ENCODE measurements at regions not wholly inside any gene's neighbourhood (a gene's known extent, or its start where the extent isn't known, plus 50 kb on each side); places are given as distances from the start of the nearest gene placed in this dataset.

DNA sequence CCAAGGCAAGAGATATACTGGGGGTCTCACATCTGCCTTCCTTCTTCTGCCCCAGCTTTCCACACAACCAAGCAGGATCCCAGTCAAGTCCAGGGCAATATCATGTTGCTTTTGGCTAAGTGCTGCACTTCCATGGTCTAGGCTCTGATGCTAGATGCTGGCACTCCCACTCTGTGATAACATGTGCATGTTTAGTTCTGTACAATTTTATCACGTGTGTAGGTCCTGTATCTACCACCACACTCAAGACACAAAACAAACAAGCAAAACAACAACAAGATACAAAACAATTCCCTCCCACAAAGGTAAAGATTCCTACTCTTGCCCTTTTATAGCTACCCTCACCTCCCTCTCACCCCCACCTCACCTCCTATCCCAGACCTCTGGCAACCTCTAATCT, 105.6 kb upstream of the HABP2 start:
- DNase-seq (ENCODE audit: extremely low read depth in 1 of 11, low read depth in 9 of 11, low spot score in 4 of 11) = no peak

DNA sequence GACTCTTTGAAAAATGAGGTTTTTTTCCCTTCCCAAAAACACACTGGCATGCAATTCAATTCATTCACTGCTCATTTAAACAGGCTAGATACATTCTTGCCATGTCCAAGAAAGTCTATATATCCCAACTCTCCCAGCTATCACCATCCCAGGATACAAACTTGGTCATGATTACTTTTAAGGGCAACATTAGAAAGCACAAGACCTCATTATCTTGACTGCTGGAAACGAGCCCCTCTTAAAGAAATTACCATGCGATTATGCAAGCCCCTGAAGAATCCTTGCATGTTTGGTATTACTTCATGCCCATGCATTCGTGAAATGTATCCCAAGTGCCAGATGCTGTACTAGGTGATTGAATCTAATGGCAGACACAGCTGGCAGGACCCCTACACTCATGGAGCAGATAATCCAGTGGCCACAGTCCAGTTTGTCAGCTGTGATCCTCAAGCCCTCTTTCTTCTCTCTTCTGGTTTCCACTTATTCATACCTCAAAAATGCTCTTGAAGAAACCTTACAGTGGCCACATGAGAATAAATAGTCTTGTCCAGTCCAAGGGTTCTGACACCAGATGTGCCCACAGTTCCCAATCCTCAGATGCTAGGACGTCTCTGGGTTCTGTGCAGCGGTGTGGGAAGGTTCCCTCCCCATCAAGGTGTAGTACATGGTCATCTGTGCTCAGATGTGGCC, 103.7 kb upstream of the HABP2 start:
- DNase-seq (ENCODE audit: extremely low read depth in 1 of 11, low read depth in 9 of 11, low spot score in 4 of 11) = no peak

DNA sequence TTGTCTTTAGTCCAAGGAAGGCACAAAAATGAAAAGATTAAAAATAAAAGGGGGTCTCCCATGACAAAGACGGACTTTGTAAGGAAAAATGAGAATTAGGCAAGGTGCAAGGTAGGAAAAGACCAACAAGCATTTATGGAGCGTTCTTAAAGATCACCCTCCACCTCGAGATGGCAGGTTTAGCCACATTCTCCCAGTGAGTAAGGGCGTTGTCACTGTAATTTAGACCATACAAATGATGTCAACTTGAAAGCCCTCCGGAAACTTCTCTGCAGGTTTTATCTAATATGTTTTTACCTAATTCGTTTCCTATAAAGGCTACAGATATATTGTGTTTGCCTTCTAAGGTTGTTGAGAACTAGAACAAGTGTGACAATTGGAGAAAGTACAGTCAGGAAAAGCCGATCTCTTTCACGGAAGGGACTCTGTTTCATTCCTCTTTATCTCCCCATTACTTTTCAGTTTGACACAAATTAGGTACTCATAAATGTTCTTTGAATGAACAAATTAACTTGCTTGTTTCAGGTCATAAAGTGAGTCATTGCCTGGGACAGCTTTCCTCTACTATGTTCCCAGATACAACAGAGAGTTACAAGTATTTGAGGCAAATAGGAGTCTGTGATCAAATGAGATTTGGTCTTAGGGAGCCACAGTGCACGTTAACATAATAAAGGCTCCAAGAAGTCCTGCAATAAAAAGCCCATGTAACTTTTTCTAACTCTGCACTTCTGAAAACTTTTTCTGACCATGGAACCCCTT, 102.6 kb upstream of the HABP2 start:
- DNase-seq (ENCODE audit: extremely low read depth in 1 of 11, low read depth in 9 of 11, low spot score in 4 of 11) = no peak

DNA sequence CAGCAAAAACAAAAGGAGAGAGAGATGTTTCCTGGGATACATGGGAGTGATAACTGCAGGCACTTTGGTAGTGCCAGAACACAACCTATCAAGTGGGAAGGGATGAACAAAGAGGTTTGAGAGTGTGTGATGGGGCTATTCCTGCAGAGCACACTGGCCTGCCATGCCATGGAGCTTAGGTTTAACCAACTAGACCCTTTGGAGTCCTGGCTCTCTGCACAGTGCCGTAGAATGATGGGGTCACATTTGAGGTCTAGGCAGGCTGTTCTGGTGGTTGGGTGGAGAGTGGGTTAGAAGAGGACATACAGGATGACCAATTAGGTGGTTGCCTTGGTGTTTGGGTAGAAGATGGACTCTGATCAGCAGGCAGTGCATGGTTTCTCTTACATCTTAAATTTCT, 101.9 kb upstream of the HABP2 start:
- DNase-seq (ENCODE audit: extremely low read depth in 1 of 11, low read depth in 9 of 11, low spot score in 4 of 11) = no peak

DNA sequence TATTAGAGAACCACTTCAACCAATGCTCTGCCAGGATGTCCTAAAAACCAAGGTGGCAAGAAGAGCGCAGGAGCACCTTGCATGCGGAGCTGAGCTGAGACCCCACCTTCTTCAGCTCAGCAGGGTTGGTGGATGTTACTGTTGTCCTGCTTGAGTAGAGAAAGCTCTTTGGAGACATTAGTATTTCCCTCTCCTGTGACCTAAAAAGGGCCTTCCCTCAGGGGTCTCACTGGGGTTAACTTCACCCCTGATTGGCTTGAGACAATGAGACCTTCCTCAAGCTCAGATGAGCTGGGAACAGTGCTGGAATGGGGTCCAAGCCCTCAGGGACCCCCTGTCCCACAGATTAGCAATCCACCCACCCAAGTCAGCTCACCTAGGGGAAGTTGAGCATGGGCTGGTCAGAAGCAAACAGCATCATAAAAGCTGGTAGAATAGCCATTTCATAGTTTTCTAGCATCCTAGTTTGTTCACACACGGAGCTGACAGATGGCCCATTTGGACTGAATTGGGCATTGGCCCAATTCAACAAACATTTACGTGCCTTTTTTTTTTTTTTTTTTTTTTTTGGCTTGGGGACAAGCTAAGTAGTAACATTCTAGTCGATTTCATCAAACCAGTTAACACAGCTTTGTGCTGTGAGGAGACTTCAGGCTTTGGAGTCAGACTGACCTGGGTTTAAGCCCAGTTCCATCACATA, 100.6 kb upstream of the HABP2 start:
- no peak for DNase-seq (ENCODE audit: extremely low read depth in 1 of 11, low read depth in 9 of 11, low spot score in 4 of 11)

DNA sequence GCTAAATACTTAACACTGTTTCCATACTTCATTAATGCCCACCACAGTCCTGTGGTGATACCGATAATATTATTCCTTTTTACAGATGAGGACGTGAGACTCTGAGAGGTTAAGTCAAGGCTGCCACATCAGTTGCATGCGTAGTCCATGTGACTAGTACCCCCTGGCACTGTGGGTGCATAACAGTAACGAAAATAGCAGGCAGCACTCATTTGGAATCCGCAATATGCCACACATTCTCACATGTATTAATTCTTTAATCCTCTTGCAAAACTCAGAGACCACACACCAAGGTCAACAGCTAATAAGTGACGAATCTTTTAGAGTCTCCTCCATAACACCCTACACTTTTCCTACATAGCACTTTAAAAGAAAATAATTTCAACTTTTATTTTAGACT, 99.5 kb upstream of the HABP2 start:
- no peak for DNase-seq (ENCODE audit: extremely low read depth in 1 of 11, low read depth in 9 of 11, low spot score in 4 of 11)

DNA sequence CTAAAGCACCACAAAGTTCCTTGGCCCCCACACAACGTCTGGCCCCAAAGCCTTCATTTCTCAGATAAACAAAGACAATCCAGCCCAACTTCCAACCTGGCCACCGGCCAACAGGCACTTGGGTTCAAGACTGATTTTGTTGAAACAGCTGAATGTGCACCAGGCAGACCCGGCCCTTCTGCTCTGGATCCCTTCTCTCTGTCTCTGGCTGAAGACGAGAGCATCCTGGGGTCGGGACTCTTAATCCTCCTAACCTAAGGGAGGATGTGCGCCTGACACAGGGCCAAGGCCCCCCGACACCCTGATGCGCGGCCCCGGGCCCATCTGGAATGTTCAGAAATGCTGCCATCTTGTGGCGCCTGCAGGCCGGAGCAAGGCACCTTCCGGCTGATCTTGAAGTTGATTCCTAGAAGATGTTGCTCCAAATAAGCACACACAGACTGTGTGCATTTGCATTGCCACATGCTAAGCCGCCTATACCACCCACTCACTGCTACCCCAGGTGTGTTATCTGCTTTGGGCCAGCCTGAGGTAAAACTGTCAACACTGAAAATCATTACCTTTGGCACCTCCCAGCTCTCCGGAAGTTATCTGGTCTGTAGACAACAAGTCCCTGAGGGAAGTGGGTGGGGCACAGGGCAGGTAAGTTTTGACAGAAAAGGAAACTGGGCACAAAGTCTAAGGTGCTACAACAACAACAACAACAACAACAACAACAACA, 98.4 kb upstream of the HABP2 start:
- peak in 6 of 11 donors; percentile 27 to 41 (median 36) for DNase-seq (ENCODE audit: extremely low read depth in 1 of 11, low read depth in 9 of 11, low spot score in 4 of 11)

DNA sequence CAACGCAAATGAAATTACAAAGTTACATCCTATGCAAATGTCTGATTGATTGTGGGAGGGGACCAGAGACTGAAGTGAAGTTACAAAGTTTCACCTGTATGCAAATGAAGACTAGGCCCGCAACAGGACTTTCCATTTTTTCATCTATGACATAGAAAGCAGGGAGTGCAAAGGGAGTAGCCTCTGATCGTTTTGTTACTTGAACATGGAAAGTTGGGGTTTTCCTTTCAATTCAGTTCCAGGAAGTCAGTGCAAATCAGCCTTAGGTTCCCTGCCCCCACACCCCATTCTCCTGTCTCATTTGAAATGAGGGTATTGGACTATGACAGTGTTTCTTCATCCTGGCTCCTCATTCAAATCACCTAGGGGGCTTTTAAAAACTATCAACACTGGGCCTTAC, 96.9 kb upstream of the HABP2 start:
- DNase-seq (ENCODE audit: extremely low read depth in 1 of 11, low read depth in 9 of 11, low spot score in 4 of 11) = no peak

DNA sequence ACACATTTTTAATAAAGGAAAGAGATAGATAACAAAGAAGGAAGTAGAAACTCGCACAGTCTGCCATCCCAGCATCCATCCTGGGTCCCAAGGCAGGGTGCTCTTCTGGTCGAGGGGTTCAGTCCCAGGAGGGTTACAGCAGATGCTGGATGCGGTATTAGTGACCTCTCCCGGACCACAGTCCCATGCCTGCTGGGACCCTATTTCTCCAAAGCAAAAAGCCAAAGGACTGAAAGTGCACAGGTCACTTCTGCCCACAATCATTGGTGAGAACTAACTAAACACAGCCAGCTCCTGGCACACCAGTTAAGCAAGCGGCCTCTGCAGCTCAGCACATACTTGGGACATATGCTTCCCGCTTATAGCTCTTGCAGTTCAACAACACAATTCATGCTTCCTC, 96.1 kb upstream of the HABP2 start:
- DNase-seq (ENCODE audit: extremely low read depth in 1 of 11, low read depth in 9 of 11, low spot score in 4 of 11) = no peak

DNA sequence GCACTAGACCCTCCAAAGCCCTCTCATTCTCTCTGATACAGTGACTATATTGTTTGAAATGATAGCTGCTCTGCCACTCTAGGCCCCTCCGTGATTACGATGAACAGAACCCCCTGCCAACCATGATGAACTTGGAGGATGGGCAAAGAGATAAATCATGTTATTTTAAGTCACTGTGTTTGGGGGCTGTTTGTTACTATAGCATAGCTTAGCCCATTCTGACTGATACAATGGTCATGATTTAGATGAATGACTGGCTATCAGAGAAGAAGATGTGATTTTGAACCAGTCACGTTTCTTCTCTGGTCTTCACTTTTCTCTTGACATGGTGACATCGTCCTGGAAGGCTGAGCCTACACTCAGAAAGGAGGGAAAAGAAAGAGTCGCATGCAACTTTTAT, 95.4 kb upstream of the HABP2 start:
- no peak for DNase-seq (ENCODE audit: extremely low read depth in 1 of 11, low read depth in 9 of 11, low spot score in 4 of 11)

DNA sequence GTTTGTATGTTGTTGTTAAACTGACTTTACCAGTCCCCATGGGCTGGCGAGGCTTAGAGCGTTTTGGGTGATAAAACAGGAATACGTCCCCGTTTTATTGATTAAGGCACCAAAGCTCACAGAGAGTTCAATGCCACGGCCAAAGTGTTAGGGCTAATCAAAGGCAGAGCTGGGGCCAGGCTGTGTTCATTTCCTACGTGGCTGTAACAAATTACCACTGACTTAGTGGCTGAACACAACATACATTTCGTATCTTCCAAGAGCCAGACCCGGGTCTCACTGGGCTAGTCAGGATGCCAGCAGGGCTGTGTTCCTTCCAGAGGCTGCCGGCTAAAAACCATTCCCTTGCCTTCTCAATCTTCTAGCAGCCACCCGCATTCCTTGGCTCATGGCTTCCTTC, 94.4 kb upstream of the HABP2 start:
- DNase-seq (ENCODE audit: extremely low read depth in 1 of 11, low read depth in 9 of 11, low spot score in 4 of 11) = no peak

DNA sequence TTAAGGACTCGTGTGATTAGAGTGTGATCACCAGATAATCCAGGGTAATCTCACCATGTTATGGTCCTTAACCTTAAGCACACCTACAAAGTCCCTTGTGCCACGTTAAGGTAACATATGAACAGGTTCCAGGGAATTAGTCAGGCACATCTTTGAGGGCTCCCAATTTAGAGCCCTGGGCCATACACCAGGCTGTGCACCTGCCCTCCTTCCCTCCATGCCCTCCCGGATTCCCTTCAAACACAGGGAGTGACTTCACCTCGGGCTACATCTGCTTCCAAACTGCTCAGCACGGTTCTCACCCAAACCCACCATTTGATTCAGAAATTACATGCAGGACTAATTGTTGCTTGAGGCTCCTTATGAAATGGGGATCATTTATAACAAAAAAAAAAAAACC, 93.9 kb upstream of the HABP2 start:
- DNase-seq (ENCODE audit: extremely low read depth in 1 of 11, low read depth in 9 of 11, low spot score in 4 of 11) = no peak

DNA sequence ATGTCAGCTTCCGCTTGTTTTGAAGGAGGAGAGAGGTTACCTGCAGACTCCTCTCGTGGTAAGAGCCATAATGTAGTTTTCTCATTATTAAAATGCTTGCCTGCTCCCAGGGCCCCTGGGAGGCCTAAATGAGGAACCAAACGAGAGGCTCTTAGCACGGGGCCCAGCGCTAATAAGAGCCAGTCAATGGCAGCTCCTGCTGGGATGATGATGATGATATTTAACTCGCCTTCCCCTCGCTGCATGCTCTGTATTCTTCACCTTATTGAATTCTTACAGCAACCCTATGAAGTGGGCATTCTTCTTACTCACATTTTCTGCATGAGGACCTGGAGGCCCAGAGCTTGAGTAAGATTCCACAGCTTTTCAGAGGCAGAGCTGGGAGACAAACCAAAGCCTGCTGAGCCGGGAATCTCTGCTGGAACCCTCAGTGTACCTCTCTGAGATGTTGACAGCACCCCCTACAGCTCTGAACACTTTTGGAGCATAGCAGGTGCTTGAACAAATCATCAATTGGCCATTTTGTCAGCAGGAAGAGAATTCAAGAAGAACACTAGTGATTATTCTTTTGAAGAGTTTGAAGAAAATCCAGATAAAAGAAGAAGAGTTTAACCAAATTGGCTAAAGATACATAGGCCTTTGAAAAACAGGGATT, 93.1 kb upstream of the HABP2 start:
- DNase-seq (ENCODE audit: extremely low read depth in 1 of 11, low read depth in 9 of 11, low spot score in 4 of 11) = no peak

DNA sequence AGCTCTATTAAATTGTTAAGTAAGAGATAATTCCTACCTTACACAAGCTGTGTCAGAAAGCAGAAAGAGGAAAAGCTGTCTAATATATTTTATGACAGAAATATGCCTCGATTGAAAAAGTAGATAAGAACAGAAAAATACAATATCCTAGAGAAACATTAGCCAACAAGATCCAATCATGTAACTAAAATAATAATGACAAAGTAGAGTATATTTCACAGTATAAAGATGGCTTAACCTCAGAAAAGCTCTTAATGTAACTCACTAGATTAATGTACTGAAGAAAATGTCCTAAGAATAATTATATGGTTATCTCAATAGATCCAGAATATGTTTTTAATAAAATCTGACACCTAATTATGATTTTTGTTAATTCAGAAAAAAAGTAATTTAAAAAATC, 89.8 kb upstream of the HABP2 start:
- no peak for DNase-seq (ENCODE audit: extremely low read depth in 1 of 11, low read depth in 9 of 11, low spot score in 4 of 11)

DNA sequence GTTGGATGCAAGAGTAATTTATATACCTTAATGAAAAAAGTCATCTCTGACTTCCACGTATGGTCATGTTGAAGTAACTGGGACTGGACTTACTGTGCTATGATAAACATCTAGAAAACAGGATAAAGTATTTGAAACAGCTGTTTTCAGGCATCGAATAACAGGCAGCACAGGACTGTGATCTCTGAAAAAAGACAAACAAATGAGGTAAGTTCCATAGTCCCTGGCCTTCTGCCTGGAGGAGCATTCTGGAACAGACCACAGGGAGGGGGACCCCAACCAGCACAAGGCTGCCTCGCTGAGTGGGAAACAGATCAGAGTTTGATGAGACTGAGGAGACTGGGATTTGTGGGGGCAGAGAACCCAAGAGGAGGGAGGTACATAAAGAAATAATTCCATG, 89.1 kb upstream of the HABP2 start:
- no peak for DNase-seq (ENCODE audit: extremely low read depth in 1 of 11, low read depth in 9 of 11, low spot score in 4 of 11)

DNA sequence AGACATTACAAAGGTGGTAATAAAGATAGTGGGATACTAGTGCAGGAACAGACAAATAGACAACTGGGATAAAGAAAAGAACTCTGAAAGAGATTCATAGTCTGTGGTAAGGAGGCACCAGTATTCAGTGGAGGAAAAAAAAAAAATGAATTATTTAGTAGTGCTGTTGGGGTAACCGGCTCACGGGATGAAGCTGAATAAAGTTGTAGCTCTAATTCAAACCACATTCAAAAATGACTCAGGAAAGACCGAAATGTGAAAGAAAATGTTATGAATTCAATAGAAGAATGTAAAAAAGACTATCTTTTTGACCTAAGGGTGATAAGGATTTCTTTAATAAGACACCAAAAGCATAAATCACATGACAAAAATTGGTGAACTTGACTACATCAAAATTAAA, 83.1 kb upstream of the HABP2 start:
- no peak for DNase-seq (ENCODE audit: extremely low read depth in 1 of 11, low read depth in 9 of 11, low spot score in 4 of 11)

DNA sequence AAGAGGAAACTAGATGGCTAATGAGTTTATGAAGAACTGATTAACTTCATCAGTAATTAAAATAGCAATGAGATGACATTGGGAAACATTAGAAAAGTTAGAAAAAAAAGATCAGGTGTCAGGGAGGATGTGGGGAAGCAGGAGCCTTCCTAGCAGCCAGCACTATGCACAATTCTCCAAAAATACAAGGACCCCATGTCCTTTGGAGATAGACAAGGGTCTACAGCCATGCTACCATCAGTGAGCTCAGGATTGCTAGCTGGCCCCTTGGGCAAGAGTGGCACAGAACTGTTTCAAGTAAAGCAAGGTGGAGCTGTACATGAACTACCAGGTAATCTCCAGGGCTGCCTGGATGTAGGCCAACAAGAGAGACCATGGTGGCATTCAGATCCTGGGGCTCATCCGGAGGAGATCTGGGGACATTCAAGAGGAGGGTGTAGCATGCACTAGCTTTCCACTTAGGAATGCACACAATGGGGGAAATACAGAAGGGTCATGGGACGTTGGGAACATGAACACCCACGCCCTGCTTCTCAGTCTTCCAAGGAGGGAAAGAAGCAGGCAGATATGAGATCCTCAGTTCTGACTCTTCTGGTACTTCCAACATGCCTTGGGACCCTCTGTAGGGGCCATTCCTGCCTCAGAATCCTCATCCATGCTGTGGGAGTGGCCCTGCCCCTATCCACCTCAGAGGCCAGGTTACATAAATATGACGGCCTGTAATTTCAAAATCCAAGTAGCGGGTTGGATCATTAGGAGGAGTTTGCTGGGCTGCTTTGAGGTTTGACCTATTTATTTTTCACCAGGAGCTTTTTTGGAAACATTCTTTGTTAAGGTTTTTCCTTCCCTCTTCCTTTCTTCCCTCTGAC, 82.2 kb upstream of the HABP2 start:
- no peak for DNase-seq (ENCODE audit: extremely low read depth in 1 of 11, low read depth in 9 of 11, low spot score in 4 of 11)

DNA sequence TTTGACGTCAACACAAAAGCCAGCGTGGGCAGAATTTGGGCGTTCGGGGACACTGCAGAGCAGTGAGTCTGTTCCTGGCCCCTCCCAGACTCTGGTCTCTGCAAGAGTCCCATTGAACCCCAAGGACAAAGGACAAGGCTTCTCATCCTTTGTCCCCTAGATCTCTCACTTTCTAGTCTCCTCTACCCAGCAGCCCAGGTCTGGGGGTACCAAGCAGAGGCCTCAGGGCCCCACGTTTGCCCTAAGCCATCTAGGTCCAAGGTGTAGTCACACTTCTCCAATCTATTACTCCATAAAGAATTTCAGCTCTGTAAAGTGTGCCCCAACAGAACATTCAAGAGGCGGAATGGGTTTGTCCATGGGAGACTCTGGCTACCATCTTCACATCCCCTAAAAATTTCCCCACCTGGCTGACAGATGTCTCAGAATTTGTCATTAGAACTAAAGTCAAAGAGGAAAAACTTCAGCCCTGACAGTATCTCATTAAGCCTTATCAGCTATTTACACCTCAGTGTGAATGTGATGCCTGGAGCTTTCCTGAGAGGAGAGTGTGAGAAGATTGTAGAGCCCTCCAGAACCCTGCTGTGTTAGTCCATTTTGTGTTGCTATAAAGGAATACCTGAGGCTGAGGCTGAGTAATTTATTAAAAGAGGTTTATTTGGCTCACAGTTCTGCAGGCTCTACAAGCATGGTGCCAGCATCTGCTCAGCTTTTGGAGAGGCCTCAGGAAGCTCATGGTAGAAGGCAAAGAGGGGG, 81.4 kb upstream of the HABP2 start:
- DNase-seq (ENCODE audit: extremely low read depth in 1 of 11, low read depth in 9 of 11, low spot score in 4 of 11) = no peak
